Medulla oblongata (tissue), 1 donor: ENCODE measurements at regions not wholly inside any gene's neighbourhood (a gene's known extent, or its start where the extent isn't known, plus 50 kb on each side); places are given as distances from the start of the nearest gene placed in this dataset.
A peak's percentile ranks its signal among the peaks of the same experiment; 100 is the strongest.

Source experiments
- DNase-seq: peaks from one replicate; pipeline ENCODE4 v3.0.0-alpha.2; 2015; ENCODE audit errors: extremely low spot score

DNA sequence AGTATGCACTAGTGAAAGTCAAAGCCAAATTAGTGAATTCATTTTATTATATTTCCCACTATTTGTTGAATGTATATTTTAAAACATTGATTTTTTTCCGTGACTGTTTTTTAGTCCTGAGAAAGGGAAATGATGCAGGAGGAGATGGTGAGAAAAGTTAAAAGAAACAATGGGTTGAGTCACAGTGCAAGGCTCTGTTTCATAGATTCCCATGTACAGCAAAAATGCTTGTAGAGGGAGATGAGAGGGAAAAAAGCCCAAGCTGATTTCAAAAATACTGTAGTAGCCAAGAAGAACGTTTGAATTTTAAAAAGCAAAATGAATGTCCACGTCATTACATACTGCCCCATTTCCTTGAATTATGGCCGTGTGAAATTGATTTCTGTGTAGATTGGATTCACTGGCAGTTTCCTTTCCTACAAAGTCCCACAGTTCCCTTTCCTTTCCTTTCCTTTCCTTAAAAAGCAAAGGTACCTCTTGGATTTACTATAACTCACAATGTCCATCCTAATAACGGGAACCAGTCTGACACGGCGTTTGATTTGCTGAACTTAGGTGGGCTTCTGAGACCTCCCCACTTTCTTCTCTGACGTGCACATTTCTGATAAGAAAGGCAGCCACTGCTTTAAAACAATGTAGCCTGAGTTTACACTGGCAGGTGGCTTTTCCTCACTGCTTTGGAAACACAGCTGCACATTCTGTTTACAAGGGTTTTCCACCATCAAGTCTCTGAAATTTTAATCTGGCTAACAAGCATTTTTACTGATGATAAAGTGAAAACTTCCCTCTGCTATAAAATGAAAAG, 63.7 kb downstream of the SPCS3 start:
- DNase-seq, result no peak

GRCh38 chr4:176385601-176386000, 65.8 kb downstream of the SPCS3 start:
- no peak for DNase-seq

DNA sequence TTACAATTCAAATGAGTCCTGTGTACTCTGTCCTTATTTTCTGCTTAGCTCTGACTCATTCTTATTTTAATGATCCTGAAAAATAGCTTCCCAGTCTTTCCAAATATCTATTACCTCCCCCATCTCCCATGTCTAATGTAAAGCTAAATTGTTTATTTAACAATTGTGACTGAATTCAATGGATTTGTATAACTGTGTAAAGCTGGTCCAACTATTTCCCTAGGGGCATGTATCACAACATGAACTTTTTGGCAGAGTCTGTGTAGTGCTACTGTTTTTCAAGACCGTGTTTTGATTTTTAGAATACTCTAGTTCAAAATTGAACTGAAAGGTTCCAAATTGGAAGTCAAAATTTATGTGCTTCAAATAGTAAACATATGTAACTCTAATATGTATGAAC, 67.8 kb downstream of the SPCS3 start:
- no peak for DNase-seq

- DNase-seq, result no peak
Measured at GRCh38 chr4:176393306-176394013, 73.7 kb downstream of the SPCS3 start.

DNA sequence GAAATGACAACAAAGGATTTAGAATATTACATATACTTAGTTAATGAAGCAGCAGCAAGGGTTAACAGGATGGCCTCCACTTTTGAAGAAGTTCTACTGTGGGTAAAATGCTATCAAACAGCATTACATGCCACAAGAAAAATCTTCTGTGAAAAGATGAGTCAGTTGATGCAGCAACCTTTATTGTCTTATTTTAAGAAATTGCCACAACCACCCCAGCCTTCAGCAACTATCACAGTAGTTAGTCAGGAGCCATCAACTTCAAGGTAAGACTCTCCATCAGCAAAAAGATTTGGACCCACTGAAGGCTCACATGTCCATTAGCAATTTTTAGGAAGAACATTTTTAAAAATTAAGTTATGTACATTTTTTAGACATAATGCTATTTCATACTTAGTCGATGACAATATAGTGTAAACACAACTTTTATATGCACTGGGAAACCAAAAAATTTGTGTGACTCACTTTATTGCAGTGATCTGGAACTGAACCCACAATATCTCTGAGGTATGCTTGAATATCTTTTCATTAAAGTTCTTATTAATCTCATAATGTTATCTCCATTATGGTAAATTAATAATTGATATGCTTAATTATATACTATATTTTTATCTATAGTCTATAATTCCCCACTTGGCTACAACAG, 81.2 kb downstream of the SPCS3 start:
- no peak for DNase-seq

- DNase-seq, result no peak
Measured at GRCh38 chr4:176404621-176405020, 84.9 kb downstream of the SPCS3 start.

DNA sequence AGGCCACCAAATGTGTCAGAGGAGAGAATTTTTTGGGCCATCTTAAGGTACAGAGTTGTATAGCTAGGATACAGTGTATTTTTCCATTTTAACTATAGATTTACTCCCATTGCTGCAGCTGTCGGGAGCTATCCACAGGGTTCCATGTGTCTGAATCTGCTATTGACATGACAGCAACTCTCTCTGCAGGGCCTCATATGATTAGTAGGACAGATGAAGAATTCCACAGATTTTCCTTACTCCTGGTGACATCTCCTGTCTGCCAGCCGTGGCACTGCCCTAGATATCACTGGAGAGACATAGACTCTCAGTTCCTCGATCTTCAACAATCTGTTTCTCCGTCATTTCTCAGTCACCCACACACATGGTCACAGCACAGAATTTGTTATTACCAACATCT, 86.5 kb downstream of the SPCS3 start:
- no peak for DNase-seq

DNA sequence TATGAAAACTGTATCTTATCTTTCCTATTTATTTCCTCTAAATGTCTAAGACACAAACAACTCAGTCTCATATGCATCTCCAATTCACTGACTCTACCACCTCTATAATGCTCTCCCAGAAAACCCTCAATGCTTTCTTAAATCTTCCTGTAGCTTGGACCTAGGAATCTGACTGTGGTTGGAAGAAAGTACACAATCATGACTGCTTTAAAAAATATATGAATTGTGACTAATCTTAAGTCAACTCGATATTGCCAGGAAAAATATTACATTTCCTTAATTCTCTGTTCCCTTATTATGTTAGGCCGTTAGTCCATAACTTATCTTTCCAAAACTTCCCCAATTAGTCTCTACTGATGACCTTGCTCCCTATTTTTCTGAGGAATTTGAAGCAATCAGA, 87.0 kb downstream of the SPCS3 start:
- no peak for DNase-seq

GRCh38 chr4:176409627-176410026, 89.9 kb downstream of the SPCS3 start:
- DNase-seq, result no peak

GRCh38 chr4:176413171-176413570, 93.4 kb downstream of the SPCS3 start:
- no peak for DNase-seq

- DNase-seq, result no peak
Measured at GRCh38 chr4:176422001-176422400, 102.2 kb downstream of the SPCS3 start.

DNA sequence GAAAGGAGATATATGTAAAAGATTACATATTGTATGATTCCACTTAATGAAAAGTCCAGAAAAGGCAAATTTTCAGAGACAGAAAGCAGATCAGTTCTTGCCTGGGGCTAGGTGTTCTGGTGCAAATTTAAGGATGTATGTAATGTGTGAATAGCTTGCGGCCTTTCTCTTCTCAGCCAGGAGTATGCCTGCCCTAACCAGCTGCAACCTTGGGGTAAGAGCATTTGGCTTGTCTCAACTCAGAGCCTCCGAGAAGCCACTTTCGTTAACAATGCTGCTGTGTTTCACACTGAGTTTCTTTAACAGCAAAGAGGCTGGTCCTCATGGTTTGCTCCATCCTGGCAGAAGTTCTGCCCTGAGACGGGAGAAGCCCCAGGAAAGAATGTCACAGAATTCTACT, 102.7 kb downstream of the SPCS3 start:
- DNase-seq, result peak; percentile 21

DNA sequence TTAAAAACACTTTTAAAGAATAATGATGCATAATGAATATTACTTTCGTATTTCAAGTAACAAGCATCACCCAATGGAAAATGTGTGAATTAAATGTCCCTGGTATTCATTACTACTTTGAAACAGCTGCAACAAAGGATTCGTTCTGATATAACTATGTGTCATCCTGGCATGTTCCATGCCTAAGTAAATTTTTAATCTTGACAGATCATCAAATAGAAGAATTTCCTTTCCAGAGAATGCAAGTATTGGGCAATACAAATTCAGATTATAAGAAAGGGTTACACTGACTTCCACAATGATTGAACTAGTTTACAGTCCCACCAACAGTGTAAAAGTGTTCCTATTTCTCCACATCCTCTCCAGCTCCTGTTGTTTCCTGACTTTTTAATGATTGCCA, 105.3 kb downstream of the SPCS3 start:
- DNase-seq, result no peak

GRCh38 chr4:176432811-176433540, 113.2 kb downstream of the SPCS3 start:
- DNase-seq, result no peak

GRCh38 chr4:176433983-176434382, 114.2 kb downstream of the SPCS3 start:
- no peak for DNase-seq

DNA sequence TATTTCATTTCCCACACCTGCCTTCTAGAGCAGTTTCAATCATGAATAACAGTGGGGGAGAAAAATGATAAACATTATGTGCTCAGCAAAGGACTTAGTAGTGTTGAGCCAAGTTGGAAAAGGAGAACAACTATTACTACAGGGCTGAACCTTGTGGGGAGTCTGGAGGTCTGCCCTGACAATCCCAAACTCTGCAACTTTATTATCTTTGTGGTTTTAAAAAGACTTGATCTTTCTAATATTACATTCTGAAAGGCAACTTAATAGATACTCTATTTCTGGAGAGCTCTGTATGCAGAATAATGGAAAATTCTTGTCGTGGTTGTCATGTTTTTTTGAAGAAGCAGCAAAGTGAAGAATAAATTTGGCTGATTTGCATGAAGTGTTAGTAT, 116.1 kb downstream of the SPCS3 start:
- no peak for DNase-seq

DNA sequence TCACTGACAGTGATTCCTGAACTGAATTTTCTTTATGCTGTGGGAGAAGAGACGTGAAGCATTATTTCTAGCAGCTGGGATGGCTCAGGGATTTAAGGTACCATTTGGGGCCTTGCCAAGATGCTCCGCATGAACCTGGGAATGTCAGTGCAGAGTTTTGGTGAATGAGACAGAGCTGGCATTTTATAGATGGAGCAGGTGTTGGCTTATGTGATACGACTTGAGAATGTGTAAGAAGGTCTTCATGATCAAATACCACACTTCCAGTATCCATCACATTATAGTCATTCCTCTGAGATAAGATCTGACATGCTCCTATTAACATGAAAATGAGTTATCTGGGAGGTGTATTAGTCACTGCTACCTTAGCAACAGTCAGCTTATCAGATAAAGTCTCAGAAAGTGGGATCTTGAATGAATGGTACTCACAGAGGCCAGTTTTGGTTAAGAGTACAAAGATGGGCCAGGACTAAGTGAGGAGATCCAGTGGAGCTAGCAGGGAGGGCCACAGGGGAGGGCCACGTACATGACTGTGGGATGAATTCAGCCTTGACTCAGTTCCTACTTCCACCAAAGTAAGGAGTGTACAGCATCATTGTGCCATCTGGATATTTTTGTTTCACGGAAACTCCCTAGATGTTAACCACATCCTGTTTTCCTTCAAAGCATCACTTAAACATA, 116.7 kb downstream of the SPCS3 start:
- DNase-seq, result no peak

GRCh38 chr4:176437756-176438155, 118.0 kb downstream of the SPCS3 start:
- DNase-seq, result no peak

GRCh38 chr4:176438401-176438800, 118.6 kb downstream of the SPCS3 start:
- DNase-seq, result no peak

DNA sequence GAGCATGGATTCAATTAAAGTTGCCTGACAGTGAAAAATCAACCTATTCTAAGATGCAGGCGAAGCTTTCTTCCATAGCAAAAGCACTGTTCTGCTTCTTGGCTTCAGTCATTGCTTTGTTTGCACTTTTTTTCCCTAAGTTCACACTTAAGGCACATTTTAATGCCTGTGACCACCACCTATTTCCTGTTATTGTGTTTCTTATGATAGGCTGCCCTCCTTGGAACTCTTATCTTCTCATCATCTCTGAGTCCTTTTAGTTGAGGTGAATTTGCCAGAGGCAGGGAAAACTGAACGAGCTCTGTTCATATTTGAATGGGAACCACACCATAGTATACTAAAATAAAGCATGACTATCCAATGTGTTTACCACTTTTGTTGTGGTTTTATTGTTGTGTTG, 119.8 kb downstream of the SPCS3 start:
- no peak for DNase-seq

- DNase-seq, result no peak
Measured at GRCh38 chr4:176440698-176441097, 120.9 kb downstream of the SPCS3 start.

DNA sequence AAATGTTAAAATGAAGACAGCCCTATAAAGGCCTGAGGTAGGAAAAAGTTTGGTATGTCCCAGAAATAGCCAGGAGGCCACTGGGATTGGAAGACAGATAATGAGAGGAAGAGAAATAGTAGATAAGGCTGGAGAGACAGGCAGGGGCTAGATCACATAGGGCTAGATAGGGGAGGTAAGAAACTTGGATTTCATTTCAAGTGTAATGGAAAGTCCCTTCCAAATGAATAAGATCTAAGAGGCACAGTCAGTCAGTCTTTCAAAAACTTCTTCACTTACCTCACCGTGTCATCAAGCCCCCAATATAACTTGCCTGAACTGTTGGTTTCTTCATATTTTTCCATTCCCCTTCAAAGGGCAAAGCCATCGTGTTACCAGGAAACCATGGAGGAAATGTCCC, 121.8 kb downstream of the SPCS3 start:
- no peak for DNase-seq
